ENCODE measurements at regions not wholly inside any gene's neighbourhood (a gene's known extent, or its start where the extent isn't known, plus 50 kb on each side); places are given as distances from the start of the nearest gene placed in this dataset.

DNA sequence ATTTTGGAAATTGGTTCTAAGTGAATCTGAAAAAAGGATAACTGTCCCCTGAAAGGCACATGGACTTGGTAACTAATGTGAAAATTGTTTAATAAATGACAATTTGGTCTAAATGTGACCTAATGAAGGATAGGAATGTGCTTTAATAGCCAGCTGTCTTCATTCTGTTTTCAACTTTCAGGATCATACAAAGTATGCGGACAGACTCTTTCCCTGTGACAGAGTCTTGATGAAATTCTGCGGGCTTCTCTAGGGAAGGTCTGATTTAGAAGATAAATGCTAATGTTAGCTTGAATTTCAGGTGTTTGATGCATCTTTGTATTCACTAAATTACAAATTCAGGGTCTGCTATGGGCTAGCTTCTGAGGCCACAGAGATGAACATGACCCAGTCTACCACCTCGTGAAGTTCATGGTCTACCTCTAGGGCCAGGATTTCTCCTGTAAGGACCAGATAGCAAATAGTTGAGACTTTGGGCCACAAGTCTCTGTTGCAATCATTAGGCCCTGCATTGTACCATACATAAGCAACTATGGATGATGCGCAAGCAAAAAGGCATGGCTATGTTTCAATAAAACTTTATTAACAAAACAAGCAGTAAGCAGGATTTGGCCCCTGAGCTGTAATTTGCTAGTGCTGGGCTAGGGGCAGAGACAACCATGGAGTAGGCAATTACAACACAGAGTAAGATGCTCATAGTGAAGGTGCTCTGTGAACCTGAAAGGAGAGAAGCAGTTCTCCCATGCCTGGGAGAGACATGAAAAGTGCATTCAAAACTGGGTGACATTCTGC is 368.6 kb downstream of the INHBA start:
- no peak for DNase-seq

DNA sequence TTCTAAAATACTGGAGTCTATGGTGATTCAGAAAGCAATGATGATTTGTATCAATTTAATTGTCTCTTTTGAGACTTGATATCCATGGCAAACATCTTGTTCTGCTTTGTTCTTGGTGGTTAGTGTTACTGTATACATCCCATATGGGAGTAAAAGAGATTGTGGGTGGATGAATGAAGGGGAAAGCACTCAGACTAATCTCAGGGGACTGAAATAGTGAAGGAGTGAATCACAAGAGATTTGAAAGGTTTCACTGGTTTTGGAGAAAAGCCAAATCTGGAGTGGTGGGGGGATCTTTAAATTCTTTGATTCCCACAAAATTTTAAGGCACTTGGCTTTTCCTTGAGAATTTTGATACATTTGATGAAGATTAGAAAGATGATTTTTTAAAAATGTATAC is 369.4 kb downstream of the INHBA start:
- DNase-seq: no peak

DNA sequence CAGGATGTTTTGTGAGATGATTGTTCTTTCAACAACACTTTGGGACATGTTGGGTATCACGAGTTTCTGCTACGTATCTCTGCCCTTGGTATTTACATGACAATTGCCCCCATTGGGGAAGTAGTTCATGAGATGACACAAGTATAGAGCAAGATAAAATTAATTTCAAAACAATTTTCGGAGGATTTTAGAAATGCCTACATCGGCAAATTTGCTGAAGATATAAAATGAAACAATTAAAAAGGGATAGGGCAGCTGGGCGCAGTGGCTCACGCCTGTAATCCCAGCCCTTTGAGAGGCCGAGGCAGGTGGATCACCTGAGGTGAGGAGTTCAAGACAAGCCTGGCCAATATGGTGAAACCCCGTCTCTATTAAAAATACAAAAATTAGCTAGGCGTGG is 371.7 kb downstream of the INHBA start:
- DNase-seq: no peak

DNA sequence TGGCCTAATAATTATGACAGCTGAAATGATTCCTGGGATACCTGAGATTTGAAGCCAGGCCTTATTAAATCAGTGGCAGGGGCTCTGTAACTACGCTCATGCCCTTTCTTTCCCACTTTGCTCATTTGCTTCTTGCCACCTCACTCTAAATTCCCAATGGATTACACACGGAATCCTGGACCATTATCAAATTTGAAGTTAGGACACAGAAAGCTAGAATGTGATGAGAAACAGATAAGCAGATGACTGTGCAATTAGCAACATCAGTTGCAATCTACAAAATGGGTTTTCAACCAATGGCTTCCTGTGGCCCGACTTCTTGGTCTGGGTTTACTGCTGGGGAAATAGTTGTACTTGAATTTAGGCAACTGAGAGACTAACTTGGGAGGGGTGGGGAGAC is 374.3 kb downstream of the INHBA start:
- DNase-seq: no peak

DNA sequence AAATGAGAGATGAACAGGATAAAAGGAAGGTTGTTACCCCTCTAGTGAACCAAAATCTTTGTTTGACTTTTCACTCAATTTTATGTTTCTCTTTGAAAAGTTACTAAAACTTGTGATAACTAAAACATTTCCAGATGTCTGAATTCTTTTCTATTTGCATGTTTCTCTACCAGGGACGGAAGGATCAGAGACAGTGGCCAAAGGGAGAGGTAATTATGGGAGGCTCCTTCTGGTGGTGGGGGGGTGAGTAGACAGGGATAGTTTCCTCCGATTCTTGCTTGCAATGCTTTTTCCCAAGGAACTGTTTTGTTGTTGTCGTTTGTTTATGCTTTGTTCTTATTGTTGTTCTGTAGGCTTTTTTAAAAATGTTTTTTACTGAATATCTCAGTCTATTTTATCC is 374.8 kb downstream of the INHBA start:
- no peak for DNase-seq

DNA sequence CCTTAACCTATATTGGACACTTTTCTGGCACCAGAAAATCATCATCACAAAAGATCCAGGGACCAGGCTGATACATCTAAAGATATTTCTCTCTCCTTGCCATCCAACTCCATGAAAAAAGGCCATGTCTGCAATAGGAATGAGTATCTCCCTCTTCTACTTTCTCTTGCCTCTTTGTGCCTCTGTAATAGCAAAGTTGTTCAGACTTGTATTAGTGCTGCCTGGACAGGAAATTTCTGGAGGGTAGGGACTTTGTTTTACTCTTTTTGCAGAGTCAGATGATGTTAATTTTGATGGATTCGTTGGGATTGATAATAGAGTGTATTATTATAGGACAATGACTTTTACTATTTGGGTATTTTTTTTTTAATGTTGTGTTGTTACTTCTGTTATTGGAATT is 376.3 kb downstream of the INHBA start:
- no peak for DNase-seq

DNA sequence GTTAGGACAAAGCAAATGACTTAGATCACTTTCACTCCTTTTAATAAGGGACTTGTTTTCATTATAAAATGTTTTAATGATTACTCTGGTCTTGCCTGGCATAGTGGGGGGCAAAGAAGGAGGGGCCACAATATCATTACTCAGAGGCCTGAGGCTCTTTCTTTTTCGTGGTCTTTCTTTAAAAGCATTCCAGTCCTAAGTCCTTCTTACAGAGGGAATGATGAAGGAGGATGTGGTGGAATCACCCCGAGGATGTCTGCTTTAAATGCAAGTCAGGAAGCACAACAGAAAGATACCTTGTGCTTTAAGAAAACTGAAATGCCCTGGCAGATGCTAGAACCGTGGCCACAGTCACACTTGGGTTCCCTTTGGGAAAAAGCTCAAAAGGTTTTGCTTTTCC is 379.1 kb downstream of the INHBA start:
- DNase-seq: no peak

DNA sequence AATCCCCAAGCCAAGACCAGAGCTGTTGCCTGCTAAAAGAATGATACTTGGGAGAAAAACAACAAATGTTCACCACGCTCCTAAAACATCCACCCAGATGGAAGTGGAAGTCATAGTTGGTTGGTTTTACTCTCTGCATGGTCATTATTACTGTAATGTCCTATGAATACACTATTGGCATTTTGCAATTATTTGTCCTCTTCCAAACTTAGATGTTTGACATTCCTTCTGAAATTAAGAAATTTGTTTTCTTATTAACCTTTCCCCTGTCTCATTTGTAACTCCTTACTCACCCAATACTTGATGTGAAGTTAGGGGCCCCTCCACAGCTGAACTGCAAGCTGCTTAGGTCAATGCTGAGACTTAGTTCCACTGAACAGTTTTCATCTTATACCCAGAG is 383.3 kb downstream of the INHBA start:
- DNase-seq: no peak

DNA sequence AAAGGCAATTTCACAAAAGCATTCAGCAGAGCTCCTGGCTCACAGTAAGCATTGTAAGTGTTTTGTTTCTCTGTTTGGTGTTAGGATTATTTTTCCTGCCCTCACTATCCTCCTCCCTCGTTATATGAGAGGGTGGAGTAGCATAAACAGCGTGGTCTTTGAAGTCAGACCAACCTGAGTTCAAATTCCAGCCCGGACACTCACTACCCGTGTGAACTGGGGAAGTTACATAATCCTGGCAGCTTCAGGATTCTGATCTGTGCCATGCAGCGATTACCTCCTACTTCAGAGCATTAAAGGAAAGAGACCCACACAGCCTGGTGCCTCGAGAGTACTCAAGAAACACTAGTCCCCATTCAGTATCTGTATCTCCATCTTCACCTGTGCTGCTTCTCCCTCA is 386.5 kb downstream of the INHBA start:
- DNase-seq: no peak

DNA sequence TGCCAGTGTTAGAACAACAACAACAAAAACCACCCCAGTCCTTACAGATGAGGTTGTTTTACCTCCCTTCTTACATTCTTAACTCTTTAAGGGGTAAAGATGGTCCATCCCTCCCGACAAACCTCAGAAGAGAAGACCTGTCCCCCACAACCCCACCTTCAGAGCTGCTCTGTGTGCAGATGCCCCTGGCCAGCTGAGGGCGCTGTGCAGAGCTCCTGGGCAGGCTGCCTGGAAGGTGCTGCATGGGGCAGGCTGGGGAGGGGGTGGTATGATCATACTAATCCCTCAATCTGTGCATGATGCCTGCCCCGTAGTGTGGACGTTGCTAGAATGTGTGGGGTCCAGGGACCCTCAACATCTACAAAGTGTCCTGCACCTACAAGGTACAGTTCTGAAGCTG is 387.1 kb downstream of the INHBA start:
- no peak for DNase-seq

DNA sequence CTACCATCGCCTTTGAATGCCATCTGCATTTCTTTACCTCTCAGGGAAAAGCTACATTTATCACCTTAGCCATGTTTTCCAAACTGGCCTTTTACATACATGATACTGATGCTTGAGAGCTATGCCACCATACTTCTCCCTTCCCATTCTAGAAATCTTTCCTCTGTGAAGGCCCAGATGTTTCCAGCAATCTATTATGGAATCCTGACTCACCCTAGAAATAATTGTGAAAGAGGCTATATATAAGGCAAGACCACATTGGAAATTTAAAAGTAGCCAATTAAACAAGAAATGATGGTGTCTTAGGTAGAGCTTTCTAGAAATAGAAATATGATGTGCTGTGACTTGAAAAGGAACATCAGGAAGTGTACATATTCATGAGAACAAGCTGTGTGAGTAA is 389.7 kb downstream of the INHBA start:
- DNase-seq: no peak

DNA sequence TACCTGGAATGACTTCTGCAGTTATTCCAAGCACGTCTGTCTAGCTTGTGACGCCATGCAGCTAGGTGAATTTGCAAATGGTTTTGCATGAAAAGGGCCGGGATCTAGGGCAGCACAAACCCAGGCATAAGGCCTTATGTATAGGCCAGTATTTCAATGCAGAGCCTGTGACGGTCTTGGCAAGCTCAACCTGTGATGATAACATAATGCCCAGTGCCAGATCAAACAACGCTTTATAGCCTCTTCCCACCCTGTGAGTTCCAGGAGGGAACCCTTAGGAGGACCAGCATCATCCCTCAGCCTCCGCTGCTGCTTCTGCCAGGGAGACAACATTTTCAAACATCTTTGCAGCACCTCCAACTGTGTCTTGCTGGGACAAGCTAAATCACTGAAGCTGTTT is 390.7 kb downstream of the INHBA start:
- DNase-seq: peak; percentile 50

DNA sequence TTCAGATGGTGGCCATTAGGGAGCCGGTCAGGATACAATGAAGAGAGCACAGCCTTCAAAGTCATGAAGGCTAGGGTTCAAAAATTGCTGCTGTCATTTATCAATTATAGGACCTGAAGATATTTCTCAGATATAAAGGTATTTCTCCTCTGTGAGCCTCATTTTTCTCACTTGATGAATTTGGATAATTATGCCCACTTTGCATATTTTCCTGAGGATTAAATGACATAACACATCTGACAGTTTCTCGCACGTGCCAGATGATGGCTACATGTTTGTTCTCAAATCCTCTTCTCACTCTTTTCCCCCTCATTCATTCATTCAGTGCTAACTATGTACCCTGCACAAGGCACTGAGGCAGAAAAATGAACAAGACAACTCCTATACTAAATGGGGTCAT is 391.6 kb downstream of the INHBA start:
- peak; percentile 29 for DNase-seq

DNA sequence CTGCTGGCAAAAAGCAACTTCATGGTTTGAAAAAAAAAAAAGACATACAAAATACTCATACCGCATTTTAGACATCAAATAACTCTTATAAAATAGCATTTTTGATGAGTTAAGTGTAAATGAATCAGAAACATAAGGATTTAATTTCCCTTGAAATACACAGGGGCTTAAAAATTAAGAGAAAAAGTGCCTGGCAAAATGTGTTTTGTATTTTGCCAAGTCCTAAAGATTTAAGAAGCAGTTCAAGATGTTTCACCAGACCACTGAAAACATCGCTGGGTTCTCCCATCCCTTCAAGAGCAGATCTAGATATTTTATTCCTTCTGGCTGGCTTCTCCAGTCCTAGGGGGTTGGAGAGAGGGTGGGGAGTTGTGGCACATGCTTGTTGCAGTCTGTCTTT is 396.4 kb downstream of the INHBA start:
- DNase-seq: no peak

DNA sequence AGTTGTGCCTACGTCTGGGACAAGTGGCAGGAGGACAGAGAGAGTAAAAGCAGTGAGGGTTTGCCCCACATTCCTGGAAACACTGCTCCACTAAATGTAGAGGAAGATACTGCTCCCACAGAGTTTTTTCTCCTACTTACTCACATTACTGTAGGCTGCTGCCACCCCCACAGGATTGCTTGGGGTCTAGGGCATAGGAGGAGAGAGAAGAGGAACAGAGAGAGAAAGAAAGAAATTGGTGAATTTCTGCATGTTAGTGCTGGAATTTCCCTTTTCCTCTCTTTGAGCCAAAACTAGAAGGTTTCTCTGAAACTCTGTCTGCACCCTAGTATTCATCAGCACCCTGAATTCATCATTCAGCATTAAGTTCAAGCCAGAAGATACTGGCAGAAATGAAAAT is 397.9 kb downstream of the INHBA start:
- DNase-seq: no peak

DNA sequence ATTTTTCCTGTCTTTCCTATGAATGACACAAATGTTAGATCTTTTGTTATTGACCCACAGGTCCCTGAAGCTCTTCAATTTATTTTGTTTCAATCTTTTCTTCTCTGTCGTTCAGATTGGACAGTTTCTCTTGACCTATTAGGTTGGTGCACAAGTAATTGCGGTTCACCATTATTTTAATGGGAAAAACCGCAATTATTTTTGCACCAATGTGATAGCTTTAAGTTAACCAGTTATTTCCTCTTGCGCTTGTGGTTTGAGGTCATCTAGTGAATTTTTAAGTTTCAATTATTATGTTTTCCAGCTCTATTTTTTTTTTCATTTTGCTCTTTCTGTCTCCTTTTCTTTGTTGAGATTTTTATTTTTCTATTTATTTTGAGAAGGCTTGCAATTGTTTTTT is 399.2 kb downstream of the INHBA start:
- no peak for DNase-seq

DNA sequence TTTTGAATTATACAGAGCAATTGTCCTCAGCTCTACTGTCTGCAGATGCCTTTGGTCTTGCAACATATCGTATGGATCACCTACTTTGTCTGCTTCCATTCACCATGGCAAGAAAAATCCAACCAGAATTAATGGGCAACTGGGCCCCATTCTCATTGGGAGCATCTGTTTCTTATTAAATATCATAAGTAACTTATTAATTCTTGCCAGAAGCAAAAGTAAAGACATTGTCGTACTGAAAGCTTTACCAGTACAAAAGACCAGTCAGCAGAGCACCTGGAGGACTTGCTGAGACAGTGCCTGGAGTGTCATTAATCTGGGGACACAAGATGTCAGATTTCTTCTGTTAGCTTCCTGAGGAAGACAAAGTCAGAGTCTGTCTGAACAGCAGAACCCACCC is 404.5 kb downstream of the INHBA start:
- no peak for DNase-seq

DNA sequence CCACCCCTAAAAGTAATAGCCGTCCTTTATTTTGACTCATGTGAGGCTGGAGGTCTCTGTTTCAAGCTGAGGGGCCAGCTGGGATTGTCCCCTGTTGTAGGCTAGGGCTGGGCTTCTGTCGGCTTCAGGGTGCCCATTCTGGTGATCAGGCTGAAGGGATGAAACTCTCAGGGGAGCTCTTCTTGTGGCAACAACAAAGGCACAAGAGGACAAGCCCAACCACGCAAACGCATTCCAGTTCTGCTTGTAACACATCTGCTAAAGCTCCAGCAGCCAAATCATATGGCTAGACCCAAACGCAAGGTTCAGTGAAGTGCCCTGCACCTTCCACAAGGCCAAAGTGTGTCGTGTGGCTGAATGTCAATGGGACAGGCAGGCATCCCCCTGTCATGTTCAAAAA is 405.7 kb downstream of the INHBA start:
- no peak for DNase-seq

DNA sequence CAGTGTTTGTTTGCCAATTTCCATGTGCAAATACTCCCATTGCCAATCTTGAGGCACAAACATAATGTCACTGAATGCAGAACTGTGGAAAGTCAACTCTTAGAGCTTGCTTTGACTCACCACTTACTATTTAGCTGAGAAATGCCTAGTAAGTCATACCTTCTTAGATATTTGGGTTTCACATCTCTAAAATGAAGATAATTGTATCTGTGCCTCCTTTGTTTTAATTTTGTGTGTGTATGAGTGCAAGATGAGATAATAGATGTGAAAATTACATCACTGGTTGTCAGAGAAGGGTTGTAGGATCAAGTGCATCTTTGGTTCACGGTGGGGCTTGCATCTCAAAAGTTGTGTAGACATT is 407.5 kb downstream of the INHBA start:
- no peak for DNase-seq

DNA sequence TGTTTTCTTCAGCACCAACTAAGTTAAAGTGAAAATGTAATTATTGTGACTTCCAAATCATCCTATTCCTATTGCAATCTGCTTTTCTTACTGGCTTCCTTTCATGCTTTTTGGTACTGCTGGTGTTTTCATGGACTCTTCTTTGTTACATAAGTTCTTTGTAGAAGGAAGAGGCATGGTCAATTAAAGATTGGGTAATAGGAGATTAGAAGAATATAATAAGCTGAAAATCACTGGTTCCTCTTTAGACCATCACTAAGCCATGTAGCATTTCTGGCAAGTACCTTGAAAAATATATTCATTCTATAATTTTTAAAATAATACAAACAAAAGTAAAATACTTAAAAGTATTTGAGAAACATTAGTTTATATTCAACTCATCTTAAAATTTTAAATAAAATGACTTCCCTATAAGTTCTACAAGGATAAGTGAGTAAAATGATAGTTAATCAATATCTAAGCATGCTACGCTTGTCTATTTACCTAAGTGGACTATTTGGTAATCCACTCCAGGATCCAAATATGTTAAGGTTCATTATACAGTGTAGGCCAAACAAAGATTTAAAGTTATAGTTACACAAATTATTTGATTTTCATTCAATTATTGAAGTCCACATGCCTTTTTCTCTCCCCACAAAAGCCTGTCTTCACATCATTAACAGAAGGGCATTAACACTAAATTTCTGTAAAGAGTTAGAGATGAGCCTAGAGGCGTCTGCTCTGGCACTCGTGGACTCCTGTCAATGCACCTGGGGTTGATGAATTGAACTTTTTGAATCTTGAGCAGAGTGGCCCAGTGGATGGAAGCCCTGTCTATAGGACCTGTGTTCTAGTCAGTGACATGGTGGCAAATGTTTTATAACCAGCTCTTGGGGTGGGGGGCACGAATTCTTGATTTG is 408.1 kb downstream of the INHBA start:
- DNase-seq: no peak

DNA sequence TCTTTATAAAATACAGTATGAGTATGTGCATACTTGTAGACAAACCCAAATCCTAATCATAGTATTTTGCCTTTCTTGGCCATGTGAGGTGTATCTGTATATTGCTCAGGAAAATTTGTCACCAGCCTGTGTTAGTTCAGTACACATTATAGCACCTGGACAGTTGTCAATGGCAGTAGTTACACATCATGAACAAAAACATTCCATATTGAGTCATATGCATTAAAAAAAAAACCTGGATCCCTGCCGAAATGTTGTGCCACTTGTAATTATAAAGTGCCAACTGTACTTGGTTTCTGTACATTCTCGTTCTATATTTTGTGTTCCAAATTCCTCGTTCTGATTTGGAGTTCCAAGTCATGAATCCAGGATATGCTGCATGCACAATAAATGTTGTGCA is 410.4 kb downstream of the INHBA start:
- no peak for DNase-seq

DNA sequence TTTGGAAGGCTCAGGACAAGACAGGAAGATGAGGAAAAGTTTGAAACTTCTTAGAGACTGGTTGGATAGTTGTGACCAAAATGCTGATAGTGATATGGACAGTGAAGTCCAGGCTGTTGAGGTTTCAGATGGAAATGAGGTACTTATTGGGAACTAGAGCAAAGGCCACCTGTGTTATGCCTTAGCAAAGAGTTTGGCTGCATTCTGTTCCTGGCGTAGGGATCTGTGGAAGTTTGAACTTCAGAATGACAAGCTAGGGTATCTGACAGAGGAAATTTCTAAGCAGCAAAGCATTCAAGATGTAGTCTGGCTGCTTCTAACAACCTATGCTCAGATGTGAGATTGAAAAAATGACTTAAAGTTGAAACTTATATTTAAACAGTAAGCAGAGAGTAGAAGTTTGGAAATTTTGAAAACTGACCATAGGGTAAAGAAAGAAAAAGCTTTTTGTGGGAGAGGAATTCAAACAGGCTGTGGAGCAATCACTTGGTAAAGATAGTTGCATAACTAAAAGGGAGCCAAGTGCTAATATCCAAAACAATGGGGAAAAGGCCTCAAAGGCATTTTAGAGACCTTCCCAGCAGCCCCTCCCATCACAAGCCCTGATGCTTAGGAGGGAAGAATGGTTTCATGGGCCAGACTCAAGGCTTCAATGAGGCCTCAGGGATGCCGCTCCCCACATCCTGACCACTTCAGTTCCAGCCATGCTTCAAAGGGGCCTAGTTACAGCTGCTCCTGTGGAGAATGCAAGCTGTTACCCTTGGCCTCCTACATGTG is 415.1 kb downstream of the INHBA start:
- DNase-seq: no peak

DNA sequence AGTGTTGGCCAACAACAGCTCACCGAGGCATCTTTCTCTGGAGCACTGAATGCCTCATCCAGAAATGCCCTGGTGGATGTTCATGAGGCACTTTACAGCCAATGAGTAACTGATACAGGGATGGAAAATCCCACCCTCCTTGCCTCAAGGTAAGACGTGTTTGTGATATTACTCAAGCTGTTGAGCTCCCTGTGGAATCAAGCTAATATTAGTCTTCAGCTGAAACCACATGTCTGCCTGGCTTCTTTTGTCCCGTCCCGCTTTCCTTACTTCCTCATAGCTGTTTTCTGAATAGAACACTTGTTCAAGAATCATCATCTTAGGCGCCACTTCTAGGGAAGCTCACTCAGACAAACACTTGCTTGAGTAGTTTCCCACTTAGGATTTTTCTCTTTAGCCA is 422.4 kb downstream of the INHBA start:
- no peak for DNase-seq

DNA sequence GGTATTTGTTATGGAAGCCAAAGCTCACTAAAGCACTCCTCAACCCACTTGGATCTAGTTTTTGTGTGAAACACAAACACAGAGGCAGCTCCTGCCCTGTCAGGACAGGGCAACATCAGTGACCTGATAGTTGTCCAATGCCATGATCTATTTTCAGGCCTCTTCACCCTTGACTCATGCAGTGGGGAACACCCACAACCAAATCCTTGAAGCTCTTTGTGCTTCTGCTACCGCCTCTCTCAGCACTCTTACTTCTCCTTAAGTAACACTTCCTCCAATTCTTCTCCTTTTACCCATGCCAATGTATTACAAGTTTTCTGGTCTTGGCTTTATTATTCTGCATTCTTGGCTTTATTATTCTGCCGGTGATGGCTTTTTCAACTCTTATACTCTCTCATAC is 425.3 kb downstream of the INHBA start:
- DNase-seq: no peak

Data from NCI-H1048 (cell line).